GM19463 (cell line): ENCODE measurements at regions not wholly inside any gene's neighbourhood (a gene's known extent, or its start where the extent isn't known, plus 50 kb on each side); places are given as distances from the start of the nearest gene placed in this dataset.

ENCODE experiments used
- ATAC-seq: cut with Tn5 transposase; IDR thresholded peaks from one replicate; pipeline ENCODE4 v1.9.1; 2021; ENCODE audit warnings: mild to moderate bottlenecking, moderate library complexity; ENCODE audit not compliant: unreplicated experiment

GRCh38 chr1:72851597-72851996 lies 569.3 kb upstream of the NEGR1 start:
- ATAC-seq = no peak

GRCh38 chr1:72848997-72849396 lies 566.7 kb upstream of the NEGR1 start:
- no peak for ATAC-seq

- no peak for ATAC-seq
Measured at GRCh38 chr1:72847651-72848050, 565.3 kb upstream of the NEGR1 start.

- ATAC-seq = no peak
Measured at GRCh38 chr1:72846476-72847278, 564.3 kb upstream of the NEGR1 start.

GRCh38 chr1:72845981-72846380 lies 563.6 kb upstream of the NEGR1 start:
- ATAC-seq = no peak

GRCh38 chr1:72845381-72845780 lies 563.0 kb upstream of the NEGR1 start:
- ATAC-seq = no peak

GRCh38 chr1:72837781-72838180 lies 555.4 kb upstream of the NEGR1 start:
- no peak for ATAC-seq

- no peak for ATAC-seq
Measured at GRCh38 chr1:72830606-72831390, 548.5 kb upstream of the NEGR1 start.

GRCh38 chr1:72827278-72827677 lies 544.9 kb upstream of the NEGR1 start:
- no peak for ATAC-seq

- ATAC-seq = no peak
Measured at GRCh38 chr1:72804541-72804940, 522.2 kb upstream of the NEGR1 start.

GRCh38 chr1:72781038-72781437 lies 498.7 kb upstream of the NEGR1 start:
- no peak for ATAC-seq

- ATAC-seq = no peak
Measured at GRCh38 chr1:72780212-72780611, 497.9 kb upstream of the NEGR1 start.

GRCh38 chr1:72777918-72778317 lies 495.6 kb upstream of the NEGR1 start:
- ATAC-seq = no peak

GRCh38 chr1:72763481-72763880 lies 481.1 kb upstream of the NEGR1 start:
- no peak for ATAC-seq

- ATAC-seq = no peak
Measured at GRCh38 chr1:72759486-72759885, 477.1 kb upstream of the NEGR1 start.

- no peak for ATAC-seq
Measured at GRCh38 chr1:72757843-72758242, 475.5 kb upstream of the NEGR1 start.

- no peak for ATAC-seq
Measured at GRCh38 chr1:72745413-72745812, 463.1 kb upstream of the NEGR1 start.

GRCh38 chr1:72734415-72734814 lies 452.1 kb upstream of the NEGR1 start:
- no peak for ATAC-seq

GRCh38 chr1:72724951-72725861 lies 442.9 kb upstream of the NEGR1 start:
- no peak for ATAC-seq

- no peak for ATAC-seq
Measured at GRCh38 chr1:72705921-72706320, 423.6 kb upstream of the NEGR1 start.

- ATAC-seq = no peak
Measured at GRCh38 chr1:72704841-72705477, 422.6 kb upstream of the NEGR1 start.
